Neural progenitor cell (in vitro differentiated cells): ENCODE measurements at regions not wholly inside any gene's neighbourhood (a gene's known extent, or its start where the extent isn't known, plus 50 kb on each side); places are given as distances from the start of the nearest gene placed in this dataset.

ENCODE experiments used
- DNase-seq: peaks from one replicate; pipeline ENCODE4 v3.0.0-alpha.2; 2016; ENCODE audit warnings: low spot score
- H2AFZ ChIP-seq: fragments of 200-600 bp; sonication (generic); replicated peaks from 2 replicates; pipeline ENCODE4 v1.6.1; 2016; ENCODE audit warnings: antibody characterized with exemption
- H3F3A ChIP-seq: fragments of 200-600 bp; sonication (generic); 2 replicates; pipeline ENCODE4 v1.6.1; 2016; ENCODE audit warnings: antibody characterized with exemption, low read depth
- H3K27ac ChIP-seq: fragments of 200-600 bp; sonication (generic); 2 replicates; pipeline ENCODE4 v1.5.1; 2016; ENCODE audit warnings: mild to moderate bottlenecking
- H3K27me3 ChIP-seq: fragments of 200-600 bp; sonication (generic); 2 replicates; pipeline ENCODE4 v1.6.1; 2016; ENCODE audit warnings: mild to moderate bottlenecking, moderate library complexity
- H3K36me3 ChIP-seq: fragments of 200-600 bp; sonication (generic); 2 replicates; pipeline ENCODE4 v1.5.1; 2016
- H3K4me1 ChIP-seq: fragments of 200-600 bp; sonication (generic); 2 replicates; pipeline ENCODE4 v1.6.1; 2016; ENCODE audit warnings: mixed run types
- H3K4me2 ChIP-seq: fragments of 200-600 bp; sonication (generic); 2 replicates; pipeline ENCODE4 v1.6.1; 2016
- H3K4me3 ChIP-seq: fragments of 200-600 bp; sonication (generic); 2 replicates; pipeline ENCODE4 v1.5.1; 2016
- H3K79me2 ChIP-seq: fragments of 200-600 bp; sonication (generic); 2 replicates; pipeline ENCODE4 v1.6.1; 2016; ENCODE audit warnings: low read depth
- H3K9ac ChIP-seq: fragments of 200-600 bp; sonication (generic); 2 replicates; pipeline ENCODE4 v1.6.1; 2016
- H3K9me3 ChIP-seq: fragments of 200-600 bp; sonication (generic); 2 replicates; pipeline ENCODE4 v1.5.1; 2016; ENCODE audit warnings: low read depth
- H4K20me1 ChIP-seq: fragments of 200-600 bp; sonication (generic); 2 replicates; pipeline ENCODE4 v1.6.1; 2016; ENCODE audit warnings: low read depth
- H3K27ac Mint-ChIP-seq: 3 replicates; pipeline ENCODE4 v1.8.0; 2021; ENCODE audit warnings: mixed read lengths
- H3K27me3 Mint-ChIP-seq: 2 replicates; pipeline ENCODE4 v1.8.0; 2022; ENCODE audit warnings: low read depth, mild to moderate bottlenecking, inconsistent platforms, moderate library complexity, mixed read lengths; ENCODE audit not compliant: insufficient read depth
- H3K36me3 Mint-ChIP-seq: 3 replicates; pipeline ENCODE4 v1.8.0; 2021; ENCODE audit warnings: mixed read lengths
- H3K4me1 Mint-ChIP-seq: 3 replicates; pipeline ENCODE4 v1.8.0; 2021; ENCODE audit warnings: mixed read lengths
- H3K4me3 Mint-ChIP-seq: 3 replicates; pipeline ENCODE4 v1.8.0; 2021; ENCODE audit warnings: mild to moderate bottlenecking, moderate library complexity, mixed read lengths
- H3K9me3 Mint-ChIP-seq: 3 replicates; pipeline ENCODE4 v1.8.0; 2020; ENCODE audit warnings: mixed read lengths
- EZH2 ChIP-seq: fragments of 200-600 bp; sonication (generic); IDR thresholded peaks from 2 replicates; pipeline ENCODE4 v1.6.1; 2017; ENCODE audit warnings: antibody characterized with exemption, mild to moderate bottlenecking, moderate library complexity
- EZH2phosphoT487 ChIP-seq: fragments of 200-600 bp; sonication (generic); IDR thresholded peaks from 2 replicates; pipeline ENCODE4 v1.6.1; 2017; ENCODE audit warnings: antibody characterized with exemption
- TF ChIP-seq, protein P1 (sequence below): fragments of 200-600 bp; sonication (generic); IDR thresholded peaks from 2 replicates; pipeline ENCODE4 v1.5.1; 2017; ENCODE audit warnings: antibody characterized with exemption, mild to moderate bottlenecking

GRCh38 chr1:181208967-181209366 is 120.5 kb downstream of the IER5 start:
- H4K20me1 ChIP-seq: no peaks in the 10 kb centered on the region
- no peak for DNase-seq
- H2AFZ ChIP-seq: no peak overlapping the region
- Mint-ChIP-seq H3K27me3 (peaks cover 2% of the 10 kb centered on the region), H3K9me3 (no peaks in the 10 kb centered on the region), H3K27ac (no peak overlapping the region), H3K4me1 (peaks cover 18% of the 10 kb centered on the region), H3K4me3 (no peak overlapping the region), H3K36me3 (no peaks in the 10 kb centered on the region)
- H3K27me3 ChIP-seq: no peaks in the 10 kb centered on the region
- no peaks in the 10 kb centered on the region for H3F3A ChIP-seq
- peaks cover 13% of the 10 kb centered on the region for H3K4me1 ChIP-seq
- TF ChIP-seq EZH2phosphoT487 (no peak), EZH2 (no peak)
- TF ChIP-seq, protein P1, sequence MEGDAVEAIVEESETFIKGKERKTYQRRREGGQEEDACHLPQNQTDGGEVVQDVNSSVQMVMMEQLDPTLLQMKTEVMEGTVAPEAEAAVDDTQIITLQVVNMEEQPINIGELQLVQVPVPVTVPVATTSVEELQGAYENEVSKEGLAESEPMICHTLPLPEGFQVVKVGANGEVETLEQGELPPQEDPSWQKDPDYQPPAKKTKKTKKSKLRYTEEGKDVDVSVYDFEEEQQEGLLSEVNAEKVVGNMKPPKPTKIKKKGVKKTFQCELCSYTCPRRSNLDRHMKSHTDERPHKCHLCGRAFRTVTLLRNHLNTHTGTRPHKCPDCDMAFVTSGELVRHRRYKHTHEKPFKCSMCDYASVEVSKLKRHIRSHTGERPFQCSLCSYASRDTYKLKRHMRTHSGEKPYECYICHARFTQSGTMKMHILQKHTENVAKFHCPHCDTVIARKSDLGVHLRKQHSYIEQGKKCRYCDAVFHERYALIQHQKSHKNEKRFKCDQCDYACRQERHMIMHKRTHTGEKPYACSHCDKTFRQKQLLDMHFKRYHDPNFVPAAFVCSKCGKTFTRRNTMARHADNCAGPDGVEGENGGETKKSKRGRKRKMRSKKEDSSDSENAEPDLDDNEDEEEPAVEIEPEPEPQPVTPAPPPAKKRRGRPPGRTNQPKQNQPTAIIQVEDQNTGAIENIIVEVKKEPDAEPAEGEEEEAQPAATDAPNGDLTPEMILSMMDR: no peak
- no peak overlapping the region for H3K27ac ChIP-seq
- no peak overlapping the region for H3K4me3 ChIP-seq
- H3K79me2 ChIP-seq: no peaks in the 10 kb centered on the region
- H3K4me2 ChIP-seq: no peak overlapping the region
- no peaks in the 10 kb centered on the region for H3K36me3 ChIP-seq
- no peaks in the 10 kb centered on the region for H3K9me3 ChIP-seq
- no peak overlapping the region for H3K9ac ChIP-seq

DNA sequence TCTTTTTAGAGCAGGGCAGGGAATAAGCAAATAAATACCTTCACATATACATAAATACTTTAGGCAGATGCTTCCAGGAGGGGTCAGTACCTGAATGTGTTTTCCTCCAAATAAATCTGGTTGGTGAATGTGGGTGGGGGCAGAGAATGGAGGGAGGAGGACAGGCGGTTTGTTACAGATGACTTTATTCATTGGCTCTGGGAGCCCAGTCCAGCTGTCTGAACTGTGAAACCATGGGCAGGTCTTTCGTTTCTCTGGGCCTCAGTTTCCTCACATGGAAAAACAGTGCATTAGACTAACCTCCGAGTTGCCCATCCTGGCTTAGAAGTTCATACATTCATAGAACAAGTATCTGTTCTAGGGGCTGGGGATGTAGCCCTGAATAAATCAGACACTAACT is 124.6 kb downstream of the IER5 start:
- no peaks in the 10 kb centered on the region for H3K9me3 ChIP-seq
- no peaks in the 10 kb centered on the region for H3K27me3 ChIP-seq
- H3K36me3 Mint-ChIP-seq: no peaks in the 10 kb centered on the region
- no peak for DNase-seq
- peaks cover 4% of the 10 kb centered on the region for H3F3A ChIP-seq
- peaks cover 5% of the 10 kb centered on the region for H3K4me1 ChIP-seq
- no peaks in the 10 kb centered on the region for H3K36me3 ChIP-seq
- H3K9me3 Mint-ChIP-seq: peaks cover 14% of the 10 kb centered on the region
- no peak overlapping the region for H3K4me3 ChIP-seq
- no peaks in the 10 kb centered on the region for H3K79me2 ChIP-seq
- H3K4me2 ChIP-seq: no peak overlapping the region
- H3K27ac ChIP-seq: no peak overlapping the region
- TF ChIP-seq EZH2phosphoT487 (no peak), EZH2 (no peak)
- TF ChIP-seq, protein P1: no peak
- no peak overlapping the region for H3K9ac ChIP-seq
- H4K20me1 ChIP-seq: no peaks in the 10 kb centered on the region
- no peak overlapping the region for H3K27ac Mint-ChIP-seq
- H3K4me1 Mint-ChIP-seq: peaks cover 10% of the 10 kb centered on the region
- no peak overlapping the region for H3K4me3 Mint-ChIP-seq
- peak overlapping the region; percentile 3 for H2AFZ ChIP-seq
- H3K27me3 Mint-ChIP-seq: peaks cover 7% of the 10 kb centered on the region

DNA sequence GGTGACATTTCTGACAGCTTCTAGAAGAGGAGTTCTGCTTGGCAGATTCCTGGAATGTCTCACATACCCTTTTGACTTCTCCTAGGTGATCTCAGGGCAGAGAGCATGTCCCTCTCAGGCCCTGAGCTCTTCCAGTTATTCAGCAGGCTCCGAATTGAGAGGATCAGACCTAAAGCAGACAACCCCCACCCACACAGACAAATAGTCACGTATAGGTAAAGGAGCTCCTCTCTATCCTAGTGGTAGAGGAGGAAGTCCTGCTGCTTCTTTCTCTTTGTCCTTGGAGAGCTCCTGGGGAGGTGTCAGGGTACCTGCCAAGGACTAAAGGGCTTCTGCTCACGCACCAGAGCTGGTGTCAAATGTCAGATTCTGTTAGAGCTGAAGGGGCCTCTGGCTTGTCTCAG is 128.1 kb downstream of the IER5 start:
- no peak overlapping the region for H3K27ac ChIP-seq
- H3K27ac Mint-ChIP-seq: no peak overlapping the region
- peaks cover 5% of the 10 kb centered on the region for H3K4me1 ChIP-seq
- H3K4me3 ChIP-seq: no peak overlapping the region
- no peak overlapping the region for H3K4me3 Mint-ChIP-seq
- H3K79me2 ChIP-seq: no peaks in the 10 kb centered on the region
- H4K20me1 ChIP-seq: no peaks in the 10 kb centered on the region
- TF ChIP-seq EZH2phosphoT487 (no peak), EZH2 (no peak)
- TF ChIP-seq, protein P1: no peak
- peaks cover 16% of the 10 kb centered on the region for H3K9me3 Mint-ChIP-seq
- no peak overlapping the region for H2AFZ ChIP-seq
- peaks cover 17% of the 10 kb centered on the region for H3K4me1 Mint-ChIP-seq
- no peaks in the 10 kb centered on the region for H3K9me3 ChIP-seq
- H3K27me3 Mint-ChIP-seq: peaks cover 7% of the 10 kb centered on the region
- no peaks in the 10 kb centered on the region for H3K36me3 ChIP-seq
- H3K4me2 ChIP-seq: no peak overlapping the region
- peaks cover 4% of the 10 kb centered on the region for H3F3A ChIP-seq
- H3K27me3 ChIP-seq: no peaks in the 10 kb centered on the region
- no peak for DNase-seq
- H3K9ac ChIP-seq: no peak overlapping the region
- no peaks in the 10 kb centered on the region for H3K36me3 Mint-ChIP-seq

DNA sequence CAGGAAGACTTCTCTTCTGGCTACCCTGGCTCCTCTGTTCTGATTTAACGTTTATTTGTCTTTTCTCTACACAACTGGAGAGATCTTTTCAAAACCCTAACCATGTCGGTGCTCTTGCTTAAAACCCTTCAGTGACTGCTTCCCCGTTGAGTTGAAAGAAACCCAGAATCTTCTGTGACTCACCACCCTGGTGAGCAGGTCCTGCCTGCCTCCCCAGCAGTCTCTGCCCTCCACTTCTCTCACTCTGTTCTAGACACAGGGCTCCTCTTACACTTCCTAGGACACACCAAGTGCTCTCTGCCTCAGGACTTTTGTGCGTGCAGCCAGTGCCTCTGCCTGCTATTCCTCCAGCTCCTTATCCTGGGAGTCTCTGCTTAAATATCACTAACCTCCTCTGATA is 131.4 kb downstream of the IER5 start:
- Mint-ChIP-seq H3K4me3 (no peak overlapping the region), H3K9me3 (peaks cover 16% of the 10 kb centered on the region), H3K36me3 (no peaks in the 10 kb centered on the region), H3K4me1 (peaks cover 17% of the 10 kb centered on the region), H3K27ac (no peak overlapping the region), H3K27me3 (peaks cover 3% of the 10 kb centered on the region)
- H4K20me1 ChIP-seq: no peaks in the 10 kb centered on the region
- H3K27ac ChIP-seq: no peak overlapping the region
- H3K9ac ChIP-seq: no peak overlapping the region
- no peaks in the 10 kb centered on the region for H3K79me2 ChIP-seq
- H3F3A ChIP-seq: peaks cover 4% of the 10 kb centered on the region
- H2AFZ ChIP-seq: no peak overlapping the region
- H3K4me1 ChIP-seq: peaks cover 5% of the 10 kb centered on the region
- TF ChIP-seq EZH2phosphoT487 (no peak), EZH2 (no peak)
- TF ChIP-seq, protein P1: no peak
- DNase-seq: no peak
- H3K36me3 ChIP-seq: no peaks in the 10 kb centered on the region
- no peaks in the 10 kb centered on the region for H3K27me3 ChIP-seq
- H3K9me3 ChIP-seq: no peaks in the 10 kb centered on the region
- H3K4me2 ChIP-seq: no peak overlapping the region
- no peak overlapping the region for H3K4me3 ChIP-seq
